Activated naive CD4-positive, alpha-beta T cell treated with anti-CD3 and anti-CD28 coated beads for 36 hours (primary cell): ENCODE measurements at regions not wholly inside any gene's neighbourhood (a gene's known extent, or its start where the extent isn't known, plus 50 kb on each side); places are given as distances from the start of the nearest gene placed in this dataset.
"Not testable (repeated sequence)": the region's sequence is repeated elsewhere in the genome, so short reads cannot be mapped to it uniquely, and the experiment has no call there.

ENCODE experiments used
- CTCF ChIA-PET: fragments of 350-600 bp; sonication (Branson Sonifier 250); formaldehyde crosslinking; loops from one replicate; lab custom pipeline; 2021; ENCODE audit warnings: antibody characterized with exemption; lab: Charles Lee
- DNase-seq: peaks from one replicate; pipeline ENCODE4 v3.0.0-alpha.2; 2020
- H3K27ac Mint-ChIP-seq: one replicate; pipeline ENCODE4 v1.8.0; 2021; ENCODE audit warnings: mild to moderate bottlenecking, mixed read lengths
- H3K27me3 Mint-ChIP-seq: one replicate; pipeline ENCODE4 v1.8.0; 2021; ENCODE audit warnings: low read depth, mixed read lengths
- H3K36me3 Mint-ChIP-seq: one replicate; pipeline ENCODE4 v1.8.0; 2021; ENCODE audit warnings: low read depth, mixed read lengths
- H3K4me1 Mint-ChIP-seq: one replicate; pipeline ENCODE4 v1.8.0; 2021; ENCODE audit warnings: low read depth, mixed read lengths
- H3K4me3 Mint-ChIP-seq: one replicate; pipeline ENCODE4 v1.8.0; 2021; ENCODE audit warnings: mild to moderate bottlenecking, moderate library complexity, mixed read lengths
- H3K9me3 Mint-ChIP-seq: one replicate; pipeline ENCODE4 v1.8.0; 2021; ENCODE audit warnings: mixed read lengths
- intact Hi-C: fragments of 100-400 bp; cut with micrococcal nuclease; formaldehyde crosslinking; loops from one replicate; pipeline ENCODE4 v1.15.1; 2023

GRCh38 chr5:93960042-93960441 is 218.6 kb upstream of the POU5F2 start:
- no peak for DNase-seq
- H3K4me3 Mint-ChIP-seq, result no peak overlapping the region
- intact Hi-C loops, result no loop called here
- peaks cover 13% of the 10 kb centered on the region for H3K36me3 Mint-ChIP-seq
- H3K27me3 Mint-ChIP-seq, result no peaks in the 10 kb centered on the region
- H3K27ac Mint-ChIP-seq, result no peak overlapping the region
- H3K4me1 Mint-ChIP-seq, result no peaks in the 10 kb centered on the region
- no peaks in the 10 kb centered on the region for H3K9me3 Mint-ChIP-seq
- CTCF ChIA-PET, result no interaction called here

GRCh38 chr5:93956006-93956405 is 214.6 kb upstream of the POU5F2 start:
- CTCF ChIA-PET, result no interaction called here
- peaks cover 43% of the 10 kb centered on the region for H3K36me3 Mint-ChIP-seq

GRCh38 chr5:93954421-93955069 is 213.1 kb upstream of the POU5F2 start:
- H3K27me3 Mint-ChIP-seq, result no peaks in the 10 kb centered on the region
- no peaks in the 10 kb centered on the region for H3K4me1 Mint-ChIP-seq
- no peak overlapping the region for H3K27ac Mint-ChIP-seq
- CTCF ChIA-PET, result no interaction called here
- no peak overlapping the region for H3K4me3 Mint-ChIP-seq
- peaks cover 6% of the 10 kb centered on the region for H3K9me3 Mint-ChIP-seq
- intact Hi-C loops, result no loop called here
- DNase-seq, result no peak
- peaks cover 51% of the 10 kb centered on the region for H3K36me3 Mint-ChIP-seq

More at GRCh38 chr5:93956006-93956405, 214.6 kb upstream of the POU5F2 start:
- no peaks in the 10 kb centered on the region for H3K4me1 Mint-ChIP-seq
- H3K27ac Mint-ChIP-seq, result no peak overlapping the region
- intact Hi-C loops, result no loop called here
- no peak overlapping the region for H3K4me3 Mint-ChIP-seq
- H3K27me3 Mint-ChIP-seq, result no peaks in the 10 kb centered on the region
- peaks cover 2% of the 10 kb centered on the region for H3K9me3 Mint-ChIP-seq
- DNase-seq, result no peak

GRCh38 chr5:93953442-93953841 is 212.0 kb upstream of the POU5F2 start:
- CTCF ChIA-PET, result no interaction called here
- H3K36me3 Mint-ChIP-seq, result peaks cover 53% of the 10 kb centered on the region
- no peak overlapping the region for H3K4me3 Mint-ChIP-seq
- intact Hi-C loops, result no loop called here
- no peaks in the 10 kb centered on the region for H3K4me1 Mint-ChIP-seq
- no peak for DNase-seq
- no peaks in the 10 kb centered on the region for H3K27me3 Mint-ChIP-seq
- peaks cover 10% of the 10 kb centered on the region for H3K9me3 Mint-ChIP-seq
- no peak overlapping the region for H3K27ac Mint-ChIP-seq

- Mint-ChIP-seq H3K4me3 (no peak overlapping the region), H3K27me3 (no peaks in the 10 kb centered on the region), H3K4me1 (peaks cover 8% of the 10 kb centered on the region), H3K9me3 (no peaks in the 10 kb centered on the region), H3K36me3 (peaks cover 5% of the 10 kb centered on the region), H3K27ac (no peak overlapping the region)
- no peak for DNase-seq
- intact Hi-C loops, result no loop called here
- CTCF ChIA-PET, result no interaction called here
Observed at GRCh38 chr5:93941897-93942296, 200.5 kb upstream of the POU5F2 start.

GRCh38 chr5:93933269-93933668 is 191.9 kb upstream of the POU5F2 start:
- CTCF ChIA-PET, DNase-seq, H3K4me1 Mint-ChIP-seq, H3K9me3 Mint-ChIP-seq, H3K27ac Mint-ChIP-seq, intact Hi-C loops, H3K27me3 Mint-ChIP-seq, H3K4me3 Mint-ChIP-seq: not testable (repeated sequence)
- H3K36me3 Mint-ChIP-seq, result peaks cover 24% of the 10 kb centered on the region

GRCh38 chr5:93930098-93930497 is 188.7 kb upstream of the POU5F2 start:
- no peak overlapping the region for H3K27ac Mint-ChIP-seq
- H3K9me3 Mint-ChIP-seq, result no peaks in the 10 kb centered on the region
- H3K4me3 Mint-ChIP-seq, result no peak overlapping the region
- H3K27me3 Mint-ChIP-seq, result no peaks in the 10 kb centered on the region
- intact Hi-C loops, result no loop called here
- CTCF ChIA-PET, result no interaction called here
- H3K4me1 Mint-ChIP-seq, result no peaks in the 10 kb centered on the region
- DNase-seq, result no peak
- H3K36me3 Mint-ChIP-seq, result peaks cover 21% of the 10 kb centered on the region

GRCh38 chr5:93929131-93929530 is 187.7 kb upstream of the POU5F2 start:
- no peak overlapping the region for H3K4me3 Mint-ChIP-seq
- CTCF ChIA-PET, result no interaction called here
- no peaks in the 10 kb centered on the region for H3K9me3 Mint-ChIP-seq

GRCh38 chr5:93926831-93927620 is 185.6 kb upstream of the POU5F2 start:
- no peak overlapping the region for H3K27ac Mint-ChIP-seq
- intact Hi-C loops, result no loop called here

More at GRCh38 chr5:93929131-93929530, 187.7 kb upstream of the POU5F2 start:
- intact Hi-C loops, result no loop called here
- Mint-ChIP-seq H3K36me3 (peaks cover 14% of the 10 kb centered on the region), H3K27me3 (no peaks in the 10 kb centered on the region), H3K27ac (no peak overlapping the region), H3K4me1 (no peaks in the 10 kb centered on the region)
- no peak for DNase-seq

GRCh38 chr5:93925321-93925720 is 183.9 kb upstream of the POU5F2 start:
- H3K36me3 Mint-ChIP-seq, result peaks cover 4% of the 10 kb centered on the region
- H3K9me3 Mint-ChIP-seq, result no peaks in the 10 kb centered on the region
- no peaks in the 10 kb centered on the region for H3K27me3 Mint-ChIP-seq
- no peaks in the 10 kb centered on the region for H3K4me1 Mint-ChIP-seq
- CTCF ChIA-PET, result interaction anchor here (1.2 kb wide), 1 partner anchor 122 kb away, joined by 3 read pairs; no protein-coding TSS in a partner anchor
- no peak overlapping the region for H3K4me3 Mint-ChIP-seq
- intact Hi-C loops, result no loop called here
- DNase-seq, result no peak
- H3K27ac Mint-ChIP-seq, result no peak overlapping the region

More at GRCh38 chr5:93926831-93927620, 185.6 kb upstream of the POU5F2 start:
- H3K4me3 Mint-ChIP-seq, result no peak overlapping the region
- DNase-seq, result no peak
- H3K36me3 Mint-ChIP-seq, result peaks cover 2% of the 10 kb centered on the region
- CTCF ChIA-PET, result interaction anchor here (0.9 to 1.4 kb wide), 2 partner anchors 11 to 28 kb away, joined by 3 to 8 read pairs; no protein-coding TSS in a partner anchor
- no peaks in the 10 kb centered on the region for H3K4me1 Mint-ChIP-seq
- no peaks in the 10 kb centered on the region for H3K27me3 Mint-ChIP-seq
- no peaks in the 10 kb centered on the region for H3K9me3 Mint-ChIP-seq

GRCh38 chr5:93924628-93925027 is 183.2 kb upstream of the POU5F2 start:
- DNase-seq, result no peak
- H3K4me1 Mint-ChIP-seq, result no peaks in the 10 kb centered on the region
- H3K4me3 Mint-ChIP-seq, result no peak overlapping the region
- CTCF ChIA-PET, result interaction anchor here (1.2 to 1.3 kb wide), 2 partner anchors 9 to 122 kb away, joined by 3 to 5 read pairs; no protein-coding TSS in a partner anchor
- peaks cover 4% of the 10 kb centered on the region for H3K36me3 Mint-ChIP-seq
- intact Hi-C loops, result no loop called here
- no peaks in the 10 kb centered on the region for H3K9me3 Mint-ChIP-seq
- H3K27me3 Mint-ChIP-seq, result no peaks in the 10 kb centered on the region
- no peak overlapping the region for H3K27ac Mint-ChIP-seq

GRCh38 chr5:93922551-93922950 is 181.2 kb upstream of the POU5F2 start:
- Mint-ChIP-seq H3K27ac (no peak overlapping the region), H3K27me3 (no peaks in the 10 kb centered on the region), H3K36me3 (peaks cover 4% of the 10 kb centered on the region), H3K4me1 (no peaks in the 10 kb centered on the region), H3K9me3 (no peaks in the 10 kb centered on the region), H3K4me3 (no peak overlapping the region)
- intact Hi-C loops, result no loop called here
- CTCF ChIA-PET, result no interaction called here
- no peak for DNase-seq

- DNase-seq, result no peak
- peaks cover 4% of the 10 kb centered on the region for H3K36me3 Mint-ChIP-seq
- no peaks in the 10 kb centered on the region for H3K4me1 Mint-ChIP-seq
- H3K27ac Mint-ChIP-seq, result no peak overlapping the region
- intact Hi-C loops, result no loop called here
- CTCF ChIA-PET, result no interaction called here
- no peaks in the 10 kb centered on the region for H3K27me3 Mint-ChIP-seq
- no peak overlapping the region for H3K4me3 Mint-ChIP-seq
- no peaks in the 10 kb centered on the region for H3K9me3 Mint-ChIP-seq
Observed at GRCh38 chr5:93921001-93921400, 179.6 kb upstream of the POU5F2 start.
